NCI-H2029 (cell line): ENCODE measurements at regions not wholly inside any gene's neighbourhood (a gene's known extent, or its start where the extent isn't known, plus 50 kb on each side); places are given as distances from the start of the nearest gene placed in this dataset.
"Not testable (repeated sequence)": the region's sequence is repeated elsewhere in the genome, so short reads cannot be mapped to it uniquely, and the experiment has no call there.

Experiments used
- DNase-seq: peaks from one replicate; lab custom pipeline; 2025; lab: John Stamatoyannopoulos, UW

DNA sequence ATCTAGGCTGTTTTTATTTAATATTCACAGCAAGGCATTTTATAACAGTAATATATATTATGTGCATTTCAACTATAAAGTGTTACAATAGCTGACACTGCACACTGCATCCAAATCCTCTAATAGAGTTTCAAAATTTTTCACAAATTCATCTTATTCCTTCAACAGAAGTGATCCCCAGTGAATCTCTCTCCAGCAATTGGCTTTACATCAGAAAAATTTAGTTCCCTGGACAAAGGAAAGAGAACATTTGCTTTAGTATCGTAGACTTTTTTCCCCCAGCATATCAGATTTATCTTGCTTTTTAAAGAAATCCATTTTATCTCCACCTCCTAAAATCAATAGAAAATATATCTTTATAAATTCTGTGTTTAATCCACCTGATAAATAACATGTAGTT, 868.6 kb downstream of the TBL1XR1 start:
- no peak for DNase-seq

DNA sequence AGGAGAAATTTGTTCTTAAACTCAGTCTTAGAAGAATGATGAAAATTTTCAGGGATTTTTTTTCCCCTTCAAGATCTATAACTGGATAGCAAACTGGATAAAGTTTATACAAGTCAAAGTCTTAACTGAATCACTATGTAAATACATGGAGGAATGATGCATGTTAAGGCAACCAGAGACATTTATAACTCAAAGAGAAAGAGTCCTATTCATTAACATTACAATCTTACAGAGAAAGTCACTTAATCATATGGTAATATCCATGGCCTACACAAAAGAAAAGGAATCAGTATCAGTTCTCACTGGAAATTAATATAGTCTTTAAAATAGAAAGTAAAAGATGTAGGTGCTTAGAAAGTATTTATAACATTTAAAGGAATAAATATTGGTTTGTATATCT, 869.1 kb downstream of the TBL1XR1 start:
- DNase-seq, result no peak

DNA sequence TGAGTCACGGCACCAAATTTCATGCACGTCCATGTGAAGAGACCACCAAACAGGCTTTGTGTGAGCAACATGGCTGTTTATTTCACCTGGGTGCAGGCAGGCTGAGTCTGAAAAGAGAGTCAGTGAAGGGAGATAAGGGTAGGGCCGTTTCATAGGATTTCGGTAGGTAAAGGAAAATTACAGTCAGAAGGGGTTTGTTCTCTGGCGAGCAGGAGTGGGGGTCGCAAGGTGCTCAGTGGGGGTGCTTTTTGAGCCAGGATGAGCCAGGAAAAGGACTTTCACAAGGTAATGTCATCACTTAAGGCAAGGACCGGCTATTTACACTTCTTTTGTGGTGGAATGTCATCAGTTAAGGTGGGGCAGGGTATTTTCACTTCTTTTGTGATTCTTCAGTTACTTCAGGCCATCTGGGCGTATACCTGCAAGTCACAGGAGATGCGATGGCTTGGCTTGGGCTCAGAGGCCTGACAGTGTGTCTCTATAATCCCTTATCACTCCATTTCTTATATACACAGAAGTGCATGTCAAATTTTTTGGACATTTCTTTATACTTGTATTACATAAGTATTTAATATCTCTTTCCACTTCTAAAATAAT, 870.3 kb downstream of the TBL1XR1 start:
- not testable (repeated sequence) for DNase-seq

DNA sequence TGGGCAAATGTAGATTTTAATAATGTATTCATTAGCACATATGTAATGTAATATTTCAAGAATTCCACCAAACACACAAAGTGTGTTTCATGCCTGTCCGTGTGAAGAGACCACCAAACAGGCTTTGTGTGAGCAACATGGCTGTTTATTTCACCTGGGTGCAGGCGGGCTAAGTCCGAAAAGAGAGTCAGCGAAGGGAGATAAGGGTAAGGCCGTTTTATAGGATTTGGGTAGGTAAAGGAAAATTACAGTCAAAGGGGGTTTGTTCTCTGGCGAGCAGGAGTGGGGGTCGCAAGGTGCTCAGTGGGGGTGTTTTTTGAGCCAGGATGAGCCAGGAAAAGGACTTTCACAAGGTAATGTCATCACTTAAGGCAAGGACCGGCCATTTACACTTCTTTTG, 875.8 kb downstream of the TBL1XR1 start:
- not testable (repeated sequence) for DNase-seq

DNA sequence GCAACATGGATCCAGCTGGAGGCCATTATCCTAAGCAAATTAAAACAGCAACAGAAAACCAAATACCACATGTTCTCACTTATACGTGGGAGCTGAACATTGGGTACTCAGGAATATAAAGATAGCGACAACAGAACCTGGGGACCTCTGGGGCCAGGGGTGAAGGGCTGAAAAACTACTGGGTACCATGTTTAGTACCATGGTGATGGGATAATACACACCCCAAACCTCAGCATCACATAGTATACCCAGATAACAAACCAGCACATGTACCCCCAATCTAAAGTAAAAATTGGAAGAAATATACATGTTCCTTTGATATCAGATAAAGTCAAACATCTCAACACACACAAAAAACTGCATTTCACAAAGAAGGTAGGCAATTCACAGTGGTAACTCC, 876.2 kb downstream of the TBL1XR1 start:
- no peak for DNase-seq

DNA sequence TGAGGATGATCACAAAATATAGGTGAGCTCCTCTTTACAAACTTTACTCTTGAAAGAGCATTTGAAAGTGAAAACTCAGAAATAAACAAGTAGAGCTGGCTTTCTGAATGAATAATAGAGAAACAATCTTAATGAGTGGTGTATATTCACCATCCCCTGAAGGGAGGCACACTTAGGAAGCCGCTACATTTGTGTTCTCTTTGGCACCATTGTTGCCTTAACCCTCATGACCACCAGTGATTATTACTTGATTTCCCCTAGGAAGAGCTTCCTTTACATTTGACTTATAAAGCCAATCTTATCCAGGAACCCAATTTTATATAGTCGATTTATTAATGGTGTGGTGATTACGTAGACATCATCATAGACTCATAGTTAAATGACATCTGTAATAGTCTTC, 883.9 kb downstream of the TBL1XR1 start:
- DNase-seq, result no peak

DNA sequence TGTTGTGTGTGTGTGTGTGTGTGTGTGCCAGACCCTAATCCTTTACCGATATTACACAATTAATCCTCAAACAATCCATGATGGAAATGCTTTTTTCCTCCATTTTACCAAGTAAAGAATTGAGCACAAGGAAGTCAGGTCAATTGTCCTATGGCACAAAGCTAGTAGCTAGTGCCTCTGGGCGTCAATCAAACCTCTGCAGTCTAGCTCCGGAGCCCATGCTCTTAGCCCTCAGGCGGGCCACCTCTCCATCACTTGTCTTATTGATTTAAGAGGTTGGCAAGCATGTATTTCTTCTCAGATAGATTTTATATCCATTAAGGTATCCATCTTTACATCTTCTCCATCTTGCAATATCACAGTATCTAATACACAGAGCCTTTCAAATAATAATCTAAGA, 886.6 kb downstream of the TBL1XR1 start:
- DNase-seq, result no peak

DNA sequence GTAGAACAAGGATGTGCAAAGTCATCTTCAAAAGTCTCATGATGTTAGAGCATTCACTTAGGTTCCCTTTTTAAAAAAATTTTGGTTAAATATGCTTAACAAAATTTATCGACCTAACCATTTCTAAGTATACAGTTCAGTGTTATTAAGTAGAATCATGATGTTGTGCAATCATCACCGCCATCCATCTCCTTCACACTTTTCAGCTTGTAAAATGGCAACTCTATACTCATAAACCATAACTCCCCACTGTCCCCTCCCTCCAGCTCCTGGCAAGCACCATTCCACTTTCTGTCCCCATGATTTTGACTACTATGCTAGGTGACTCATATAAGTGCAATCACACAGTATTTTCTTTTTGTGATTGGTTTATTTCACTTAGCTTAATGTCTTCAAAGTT, 895.0 kb downstream of the TBL1XR1 start:
- no peak for DNase-seq

DNA sequence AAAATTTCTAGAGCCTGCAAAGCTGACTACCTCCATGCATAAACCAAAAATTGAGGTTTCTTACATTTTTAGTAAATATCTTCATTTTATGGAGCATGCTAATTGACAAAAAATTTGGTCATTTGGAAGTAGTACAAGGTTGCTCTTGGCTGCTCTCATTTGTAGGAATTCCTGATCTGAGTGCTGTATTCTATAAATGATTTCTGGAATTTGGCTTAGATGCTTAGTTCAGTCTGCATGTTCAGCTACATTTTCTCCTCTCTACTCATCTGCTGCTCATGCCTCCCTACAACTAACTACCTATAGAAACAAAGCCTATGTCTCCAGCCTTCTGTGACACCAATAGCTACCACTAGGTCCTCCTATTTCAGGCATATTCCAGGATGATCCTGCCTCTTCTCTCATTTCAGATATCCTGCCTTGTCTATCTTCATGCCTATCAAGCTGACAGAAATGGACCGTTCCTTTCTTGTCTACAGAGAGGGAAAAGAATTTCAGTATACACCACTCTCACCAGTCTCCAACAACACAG, 901.1 kb downstream of the TBL1XR1 start:
- no peak for DNase-seq

DNA sequence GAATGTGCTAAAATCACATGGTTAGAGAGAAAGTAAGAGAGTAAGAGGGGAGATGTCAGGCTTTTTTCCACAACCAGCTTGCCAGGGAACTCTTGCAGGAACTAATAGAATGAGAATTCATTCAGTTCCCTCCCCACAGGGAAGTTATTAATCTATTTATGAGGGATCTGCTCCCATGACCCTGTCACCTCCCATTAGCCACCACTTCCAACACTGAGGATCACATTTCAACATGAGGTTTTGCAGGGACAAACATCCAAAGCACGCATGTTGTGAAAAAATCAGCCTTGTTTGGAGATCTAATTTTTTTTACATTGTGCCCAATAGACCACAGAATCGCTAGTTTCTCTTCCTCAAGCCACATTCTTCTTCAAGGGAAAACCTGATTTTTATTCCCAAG, 904.0 kb downstream of the TBL1XR1 start:
- DNase-seq, result no peak

DNA sequence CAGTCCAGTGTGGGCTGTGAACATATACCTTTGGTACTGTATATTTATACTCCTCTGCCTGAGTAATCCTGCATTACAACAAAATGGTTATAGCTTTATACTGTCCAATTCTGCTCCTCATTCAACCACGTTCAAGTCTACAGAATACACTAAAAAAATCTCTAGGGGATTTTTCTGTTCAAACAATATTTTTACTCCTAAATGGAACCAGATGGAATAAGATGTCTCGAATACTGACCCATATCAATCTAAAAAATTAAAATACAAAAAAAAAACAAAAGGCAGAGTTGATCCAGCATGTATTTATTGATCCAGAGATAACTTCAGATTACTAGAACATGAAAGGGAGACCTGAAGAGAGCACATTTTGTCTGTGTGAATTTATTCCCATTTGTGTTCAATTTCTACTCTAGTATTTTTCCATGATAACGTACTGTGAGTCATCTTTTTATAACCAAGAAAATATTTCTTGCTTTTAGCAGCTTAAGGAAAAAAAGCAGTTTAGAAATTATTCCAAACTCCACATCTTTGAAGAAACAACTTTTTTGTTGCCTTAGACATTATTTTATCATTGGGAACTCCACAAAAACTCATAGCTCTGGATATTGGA, 910.7 kb downstream of the TBL1XR1 start:
- no peak for DNase-seq

DNA sequence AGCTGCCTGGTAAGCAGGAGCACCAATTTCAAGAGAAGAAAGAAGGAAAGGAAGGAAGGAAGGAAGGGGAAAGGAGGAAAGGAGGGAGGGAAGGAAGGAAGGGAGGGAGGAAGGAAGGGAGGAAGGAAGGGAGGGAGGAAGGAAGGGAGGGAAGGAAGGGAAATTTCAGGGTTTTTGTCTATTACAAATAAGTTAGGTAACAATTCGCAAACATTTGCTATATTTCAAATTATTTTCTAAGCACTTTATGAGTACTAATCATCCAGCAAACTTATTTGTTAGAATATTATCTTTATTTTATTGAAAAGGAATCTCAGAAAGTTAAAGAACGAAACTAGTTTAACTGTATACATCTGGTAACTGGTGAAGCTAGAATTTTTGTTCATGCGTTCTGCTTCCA, 921.7 kb downstream of the TBL1XR1 start:
- no peak for DNase-seq

DNA sequence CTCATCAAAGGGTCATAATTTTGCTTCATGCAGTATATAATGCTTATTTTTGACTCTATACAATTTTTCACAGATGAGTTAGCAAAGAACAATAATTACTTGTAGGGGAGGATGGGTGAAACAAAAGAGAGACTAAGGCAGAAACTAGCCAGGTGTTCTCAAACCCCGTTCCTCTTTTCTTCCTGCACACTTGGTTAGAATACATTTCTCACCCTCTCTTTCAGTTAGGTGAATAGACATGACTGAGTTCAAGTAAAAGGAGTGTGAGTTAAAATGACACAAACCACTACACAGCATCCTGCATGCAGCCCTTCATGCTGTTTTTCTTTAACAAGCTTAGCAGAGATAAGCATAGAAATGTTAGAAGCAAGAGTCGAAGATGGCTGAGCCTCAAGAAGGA, 922.2 kb downstream of the TBL1XR1 start:
- DNase-seq, result no peak

DNA sequence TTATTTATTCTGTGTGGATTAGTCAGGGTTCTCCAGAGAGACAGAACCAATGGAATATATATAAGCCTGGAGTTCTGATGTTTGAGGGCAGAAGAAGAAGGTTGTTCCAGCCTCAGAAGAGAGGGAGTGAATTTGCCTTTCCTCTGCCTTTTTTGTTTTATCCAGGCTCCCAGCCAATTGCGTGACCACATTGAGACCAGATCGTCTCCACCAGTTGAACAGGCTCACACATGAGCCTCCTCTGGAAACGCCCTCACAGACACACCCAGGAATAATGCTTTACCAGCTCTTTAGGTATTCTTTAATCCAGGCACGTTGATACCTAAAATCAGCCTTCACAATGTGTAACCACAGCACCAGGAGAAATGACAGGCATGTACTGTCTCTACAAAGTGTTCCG, 923.1 kb downstream of the TBL1XR1 start:
- DNase-seq, result peak; percentile 97

DNA sequence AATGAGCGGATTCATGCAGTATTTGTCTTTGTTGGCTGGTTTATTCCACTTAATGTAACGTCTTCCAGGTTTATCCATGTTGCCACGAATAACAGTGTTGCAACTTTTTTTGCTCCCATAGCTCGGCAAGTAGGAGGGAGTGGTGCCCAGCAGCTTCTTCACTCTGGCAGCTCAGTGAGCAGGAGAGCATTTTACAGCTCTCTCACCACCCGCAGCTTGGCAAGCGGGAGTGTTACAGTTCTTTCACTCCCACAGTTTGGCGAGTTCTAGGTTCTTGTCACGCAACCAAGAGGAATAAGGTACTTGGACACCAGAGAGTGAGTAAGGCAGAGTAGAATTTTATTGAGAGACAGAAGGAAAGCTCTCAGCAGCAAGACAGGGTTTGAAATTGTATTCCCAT, 935.2 kb downstream of the TBL1XR1 start:
- no peak for DNase-seq

DNA sequence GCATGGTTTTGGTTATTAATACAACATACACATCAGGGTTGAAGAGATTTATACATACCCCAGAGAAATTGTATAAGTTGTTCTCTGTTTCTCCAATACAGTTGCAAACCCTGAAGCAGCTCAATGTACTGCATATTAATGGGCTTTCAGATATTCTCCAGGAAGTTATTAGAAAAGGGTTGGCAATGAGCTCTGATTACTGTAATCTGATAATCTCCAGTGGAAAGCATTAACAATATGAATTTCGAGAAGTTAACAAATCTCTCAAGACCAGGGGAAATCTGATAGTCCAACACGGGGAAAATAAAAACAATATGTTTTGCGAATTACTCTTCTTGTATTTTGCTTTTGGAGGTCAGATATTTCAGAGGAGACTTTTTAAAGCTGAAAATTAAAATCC, 950.1 kb downstream of the TBL1XR1 start:
- DNase-seq, result no peak

DNA sequence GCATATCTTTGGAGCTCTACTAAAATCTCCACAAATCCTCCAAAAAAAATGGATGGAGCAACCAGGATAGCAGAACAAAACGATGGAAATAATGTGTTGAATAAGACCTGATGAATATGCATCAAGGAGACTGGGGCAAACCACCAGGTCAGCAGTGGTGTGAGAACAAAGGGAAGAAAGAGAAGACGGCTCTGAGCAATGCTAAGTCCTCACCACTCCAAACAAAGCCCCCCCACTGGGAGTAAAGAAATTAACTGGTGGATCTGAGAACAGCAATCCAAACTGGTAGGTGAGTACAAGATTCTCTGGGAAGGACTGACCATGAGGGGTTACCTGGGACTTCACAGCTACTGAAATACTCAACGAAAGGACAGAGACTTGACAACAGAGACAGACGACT, 977.3 kb downstream of the TBL1XR1 start:
- DNase-seq, result no peak

DNA sequence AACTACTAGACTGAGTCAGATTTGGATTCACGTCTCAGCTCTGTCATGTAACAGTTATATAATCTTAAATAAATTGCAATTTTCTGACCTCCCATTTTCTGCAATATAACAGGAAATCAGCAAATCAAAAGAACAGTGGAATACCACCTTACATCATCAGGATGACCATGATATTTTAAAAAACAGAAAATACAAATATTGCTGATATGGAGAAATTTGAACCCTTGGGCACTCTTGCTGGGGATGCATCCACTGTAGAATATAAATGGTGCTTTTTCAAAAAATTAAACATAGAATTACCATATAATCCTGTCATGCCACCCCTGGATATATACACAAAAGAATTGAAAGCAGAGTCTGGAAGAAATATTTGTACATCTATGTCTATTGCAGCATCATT, 982.5 kb downstream of the TBL1XR1 start:
- no peak for DNase-seq

DNA sequence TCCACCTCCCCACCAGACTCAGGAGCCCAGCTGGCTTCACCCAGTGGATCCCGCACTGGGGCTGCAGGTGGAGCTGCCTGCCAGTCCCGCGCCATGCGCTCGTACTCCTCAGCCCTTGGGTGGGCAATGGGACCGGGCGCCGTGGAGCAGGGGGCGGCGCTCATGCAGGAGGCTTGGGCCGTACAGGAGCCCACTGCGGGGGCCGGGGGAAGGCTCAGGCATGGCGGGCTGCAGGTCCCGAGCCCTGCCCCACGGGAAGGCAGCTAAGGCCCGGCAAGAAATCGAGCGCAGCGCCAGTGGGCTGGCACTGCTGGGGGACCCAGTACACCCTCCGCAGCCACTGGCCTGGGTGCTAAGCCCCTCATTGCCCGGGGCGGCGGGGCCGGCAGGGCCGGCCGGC, 984.0 kb downstream of the TBL1XR1 start:
- not testable (repeated sequence) for DNase-seq

DNA sequence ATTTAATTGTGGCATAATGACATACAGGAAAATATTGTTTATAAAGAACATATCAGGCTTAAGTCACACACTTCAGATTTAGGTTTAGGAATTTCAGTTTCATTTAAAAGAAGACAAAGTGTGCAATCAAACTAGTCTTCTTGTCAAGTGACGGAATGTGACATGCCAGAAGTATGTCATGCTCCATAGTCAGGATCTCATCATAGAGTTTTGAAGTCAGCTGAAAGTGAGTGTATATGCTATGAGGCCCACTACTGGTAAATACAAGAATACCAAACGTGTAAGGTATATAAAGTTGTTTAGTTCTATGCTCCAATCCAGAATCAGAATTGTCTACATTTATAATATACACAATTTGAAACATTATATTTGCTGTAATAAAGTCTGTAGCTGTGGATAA, 988.4 kb downstream of the TBL1XR1 start:
- DNase-seq, result no peak

DNA sequence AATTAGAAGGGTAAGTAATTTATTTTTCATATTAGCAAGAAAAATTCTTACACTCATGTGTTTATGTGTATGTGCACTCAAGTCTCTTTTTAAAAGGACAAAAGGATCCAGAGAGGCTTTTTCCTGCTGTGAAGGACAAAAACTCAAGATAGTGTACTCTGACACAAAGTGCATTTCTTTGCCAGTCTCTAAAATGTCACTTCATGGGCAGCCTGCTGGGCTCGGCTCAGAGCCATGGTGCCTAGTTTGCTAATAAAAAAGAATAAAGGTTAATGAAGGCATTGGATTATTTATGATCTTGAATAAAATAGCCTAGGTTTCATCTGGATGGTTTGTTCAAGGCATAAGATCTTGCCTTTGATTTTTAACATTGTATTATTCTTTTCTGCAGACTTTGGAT, 989.0 kb downstream of the TBL1XR1 start:
- DNase-seq, result no peak

DNA sequence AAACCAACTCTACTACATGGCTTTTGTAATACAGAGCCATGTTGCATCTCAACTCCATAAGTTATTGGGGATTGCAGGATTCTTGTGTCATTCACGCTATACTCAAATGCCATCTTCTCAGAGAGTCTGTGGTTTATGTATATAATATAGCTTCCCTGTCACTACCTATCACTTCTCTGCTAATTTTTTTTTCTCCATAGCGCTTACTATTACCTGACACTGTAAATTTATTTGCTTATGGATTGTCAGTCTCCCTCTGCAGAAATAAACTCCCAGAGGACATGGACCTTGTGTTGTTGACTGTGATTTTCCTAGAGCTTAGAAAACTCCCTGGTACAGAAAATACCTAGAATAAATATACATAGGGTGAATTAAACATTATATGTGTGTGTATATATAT, 990.5 kb downstream of the TBL1XR1 start:
- no peak for DNase-seq

DNA sequence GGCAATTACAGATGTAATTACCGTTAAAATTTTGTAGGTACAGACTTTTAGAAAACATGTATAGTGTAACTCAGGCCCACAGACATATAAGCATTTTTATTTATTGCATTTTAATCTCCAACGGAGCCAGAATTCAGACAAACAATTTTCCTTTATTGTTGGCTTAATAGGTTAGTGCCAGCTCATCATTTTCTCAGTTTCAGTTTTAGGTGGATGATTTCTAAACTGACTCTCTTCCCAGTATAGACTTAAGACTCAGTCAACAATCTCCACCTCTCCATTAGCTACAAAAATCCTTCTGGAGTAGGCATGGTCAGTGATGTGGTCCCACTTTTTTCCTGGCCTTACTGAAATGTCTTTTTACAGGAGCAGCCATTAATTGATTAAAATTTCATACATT, 994.6 kb downstream of the TBL1XR1 start:
- DNase-seq, result no peak

DNA sequence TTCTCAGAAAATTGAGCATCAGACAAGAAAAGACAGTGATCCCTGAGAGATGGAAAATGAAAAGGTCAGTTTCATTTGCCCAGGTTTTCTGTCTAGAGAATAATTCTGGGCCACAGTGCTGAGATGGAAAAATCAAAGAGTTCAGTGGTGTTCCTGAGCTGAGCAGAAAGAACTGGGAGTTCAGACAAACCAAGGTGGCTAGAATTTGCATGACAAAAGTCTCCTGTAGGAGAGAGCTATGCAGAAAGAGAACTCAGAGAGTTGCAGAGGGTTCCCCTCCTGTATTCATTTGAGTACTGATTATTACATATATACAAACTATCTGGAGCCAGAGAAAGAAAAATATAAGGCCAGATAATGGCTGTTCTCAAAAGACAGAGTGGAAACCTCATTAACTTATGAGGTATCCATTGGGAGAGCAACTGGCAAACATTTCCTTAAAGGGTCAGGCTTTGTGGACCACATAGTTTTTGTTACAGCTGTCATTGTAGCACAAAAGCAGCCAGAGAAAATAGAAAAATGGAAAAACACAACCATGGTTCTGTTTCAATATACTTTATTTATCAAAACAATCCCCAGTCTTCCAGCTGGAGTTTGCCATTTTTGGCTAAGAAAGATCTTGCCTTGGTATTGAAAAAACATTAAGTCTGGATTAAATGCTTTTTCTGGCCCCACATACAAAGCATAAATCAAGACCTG, 1004.1 kb downstream of the TBL1XR1 start:
- no peak for DNase-seq
